ENCODE measurements at regions not wholly inside any gene's neighbourhood (a gene's known extent, or its start where the extent isn't known, plus 50 kb on each side); places are given as distances from the start of the nearest gene placed in this dataset.

DNA sequence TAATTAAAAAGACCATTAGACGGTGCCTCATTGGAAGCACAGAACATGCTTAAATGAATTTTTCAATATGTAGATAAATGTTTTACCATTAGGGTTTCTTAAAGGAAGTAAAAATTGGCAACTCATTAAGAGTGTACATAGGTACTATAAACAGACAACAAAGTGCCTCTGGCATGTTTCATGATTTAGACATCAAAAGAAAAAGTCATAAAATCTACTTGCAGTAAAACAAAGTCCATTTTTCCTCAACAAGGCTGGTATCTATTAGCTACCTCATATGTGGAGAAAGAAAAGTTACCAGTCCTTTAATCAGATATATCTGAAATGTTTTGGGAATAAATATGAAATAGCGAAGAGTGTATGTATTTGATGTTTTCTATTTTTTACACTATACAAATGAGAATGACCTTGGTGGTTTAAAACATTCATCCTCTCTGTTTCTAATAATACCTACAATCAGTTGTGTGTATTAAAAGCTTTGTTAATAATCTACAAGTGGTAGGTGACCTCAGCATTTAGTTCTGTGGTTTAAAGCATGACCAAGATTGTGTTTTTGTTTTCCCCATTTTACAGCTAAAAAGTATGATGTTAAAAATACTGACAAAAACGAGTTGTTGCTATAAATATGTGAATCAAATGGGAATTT, 87.5 kb downstream of the HDGFL1 start:
- no peaks in the 10 kb centered on the region for H3K27me3 Mint-ChIP-seq
- POLR2A ChIA-PET: no interaction called here

GRCh38 chr6:22657352-22657980, 88.1 kb downstream of the HDGFL1 start:
- H3K36me3 Mint-ChIP-seq: no peaks in the 10 kb centered on the region
- H3K4me3 Mint-ChIP-seq: no peak overlapping the region
- WGBS (ENCODE audit: insufficient coverage): 21% methylated on average over 1 of the region's 1 CpG
- Histone ChIP-seq H3K27me3 (replicated peaks in 1 of 2; ENCODE audit: control insufficient read depth in 2 of 2, extremely low read depth in 1 of 2, insufficient read depth in 2 of 2, low read length in 1 of 2) (no peaks in the 10 kb centered on the region), H3K4me1 (ENCODE audit: control insufficient read depth in 1 of 2, extremely low read depth in 1 of 2, insufficient read depth in 2 of 2, low read length in 2 of 2) (no peaks in the 10 kb centered on the region), H3K27ac (ENCODE audit: low read length) (no peak overlapping the region), H3K4me3 (ENCODE audit: control insufficient read depth in 1 of 2, extremely low read depth in 1 of 2, low read length in 1 of 2) (no peak overlapping the region), H3K9me3 (no peaks in the 10 kb centered on the region), H3K36me3 (ENCODE audit: control insufficient read depth in 2 of 2, extremely low read depth in 1 of 2, insufficient read depth in 1 of 2, low read length in 1 of 2) (no peaks in the 10 kb centered on the region)
- DNase-seq (no peak), ATAC-seq (replicated peaks in 1 of 4) (no peak)
- no peaks in the 10 kb centered on the region for H3K27me3 Mint-ChIP-seq
- ChIA-PET CTCF (no interaction called here), POLR2A (no interaction called here)
- H3K9me3 Mint-ChIP-seq: peaks cover 0 to 8% (median 0%) of the 10 kb centered on the region in 3 donors
- H3K27ac Mint-ChIP-seq: no peak overlapping the region
- no peaks in the 10 kb centered on the region for H3K4me1 Mint-ChIP-seq

More for the DNA sequence above, 87.5 kb downstream of the HDGFL1 start:
- Histone ChIP-seq H3K9me3 (no peaks in the 10 kb centered on the region), H3K27ac (ENCODE audit: low read length) (no peak overlapping the region), H3K4me3 (ENCODE audit: control insufficient read depth in 1 of 2, extremely low read depth in 1 of 2, low read length in 1 of 2) (no peak overlapping the region), H3K27me3 (replicated peaks in 1 of 2; ENCODE audit: control insufficient read depth in 2 of 2, extremely low read depth in 1 of 2, insufficient read depth in 2 of 2, low read length in 1 of 2) (no peaks in the 10 kb centered on the region), H3K36me3 (ENCODE audit: control insufficient read depth in 2 of 2, extremely low read depth in 1 of 2, insufficient read depth in 1 of 2, low read length in 1 of 2) (no peaks in the 10 kb centered on the region), H3K4me1 (ENCODE audit: control insufficient read depth in 1 of 2, extremely low read depth in 1 of 2, insufficient read depth in 2 of 2, low read length in 2 of 2) (no peaks in the 10 kb centered on the region)
- Mint-ChIP-seq H3K36me3 (no peaks in the 10 kb centered on the region), H3K9me3 (peaks cover 0 to 6% (median 0%) of the 10 kb centered on the region in 3 donors), H3K4me1 (no peaks in the 10 kb centered on the region), H3K27ac (no peak overlapping the region), H3K4me3 (no peak overlapping the region)
- no CpG with 5 or more reads among the region's 3 CpGs for WGBS (ENCODE audit: insufficient coverage)
- ATAC-seq (replicated peaks in 1 of 4) (no peak), DNase-seq (no peak)
- CTCF ChIA-PET: interaction anchor here in 1 of 2 donors (0.6 kb wide), 1 partner anchor 951 kb away, joined by 10 read pairs; no protein-coding TSS in a partner anchor

DNA sequence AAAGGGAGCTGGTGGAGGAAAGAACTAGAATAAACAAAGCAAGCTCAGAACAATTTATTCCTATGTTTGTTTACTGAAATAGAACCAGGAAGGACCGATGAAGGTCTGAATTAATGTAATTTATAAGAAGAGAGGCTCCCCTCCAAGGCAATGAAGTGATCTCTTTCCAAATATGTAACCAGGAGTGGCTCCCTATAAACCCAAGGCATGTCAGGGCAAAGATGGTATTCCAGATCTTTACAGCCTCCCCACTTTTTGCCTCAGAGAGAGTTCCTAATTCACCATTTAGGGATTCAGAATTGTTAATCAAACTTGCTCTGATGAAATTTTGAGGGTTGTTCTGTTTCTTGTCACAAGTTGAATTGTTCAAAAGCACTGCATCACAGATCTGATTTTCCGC, 88.8 kb downstream of the HDGFL1 start:
- H3K9me3 ChIP-seq: no peaks in the 10 kb centered on the region
- Mint-ChIP-seq H3K27me3 (no peaks in the 10 kb centered on the region), H3K4me1 (no peaks in the 10 kb centered on the region), H3K27ac (no peak overlapping the region), H3K36me3 (no peaks in the 10 kb centered on the region), H3K4me3 (no peak overlapping the region), H3K9me3 (peaks cover 0 to 14% (median 0%) of the 10 kb centered on the region in 3 donors)
- ChIA-PET CTCF (no interaction called here), POLR2A (no interaction called here)
- H3K27ac ChIP-seq (ENCODE audit: low read length): no peak overlapping the region
- no peak overlapping the region for H3K4me3 ChIP-seq (ENCODE audit: control insufficient read depth in 1 of 2, extremely low read depth in 1 of 2, low read length in 1 of 2)
- no peaks in the 10 kb centered on the region for H3K27me3 ChIP-seq (replicated peaks in 1 of 2; ENCODE audit: control insufficient read depth in 2 of 2, extremely low read depth in 1 of 2, insufficient read depth in 2 of 2, low read length in 1 of 2)
- no peaks in the 10 kb centered on the region for H3K4me1 ChIP-seq (ENCODE audit: control insufficient read depth in 1 of 2, extremely low read depth in 1 of 2, insufficient read depth in 2 of 2, low read length in 2 of 2)
- WGBS (ENCODE audit: insufficient coverage): no CpG with 5 or more reads among the region's 2 CpGs
- H3K36me3 ChIP-seq (ENCODE audit: control insufficient read depth in 2 of 2, extremely low read depth in 1 of 2, insufficient read depth in 1 of 2, low read length in 1 of 2): no peaks in the 10 kb centered on the region
- no peak for DNase-seq
- no peak for ATAC-seq (replicated peaks in 1 of 4)

- no peaks in the 10 kb centered on the region for H3K4me1 ChIP-seq (ENCODE audit: control insufficient read depth in 1 of 2, extremely low read depth in 1 of 2, insufficient read depth in 2 of 2, low read length in 2 of 2)
- H3K36me3 ChIP-seq (ENCODE audit: control insufficient read depth in 2 of 2, extremely low read depth in 1 of 2, insufficient read depth in 1 of 2, low read length in 1 of 2): no peaks in the 10 kb centered on the region
- no peaks in the 10 kb centered on the region for H3K27me3 Mint-ChIP-seq
- ChIA-PET CTCF (no interaction called here), POLR2A (no interaction called here)
- peaks cover 0 to 14% (median 0%) of the 10 kb centered on the region in 3 donors for H3K9me3 Mint-ChIP-seq
- no peaks in the 10 kb centered on the region for H3K9me3 ChIP-seq
- H3K4me1 Mint-ChIP-seq: no peaks in the 10 kb centered on the region
- 43% methylated on average over 1 of the region's 1 CpG for WGBS (ENCODE audit: insufficient coverage)
- no peak for DNase-seq
- H3K4me3 ChIP-seq (ENCODE audit: control insufficient read depth in 1 of 2, extremely low read depth in 1 of 2, low read length in 1 of 2): no peak overlapping the region
- ATAC-seq (replicated peaks in 1 of 4): no peak
- H3K4me3 Mint-ChIP-seq: no peak overlapping the region
- H3K27ac Mint-ChIP-seq: no peak overlapping the region
- no peaks in the 10 kb centered on the region for H3K27me3 ChIP-seq (replicated peaks in 1 of 2; ENCODE audit: control insufficient read depth in 2 of 2, extremely low read depth in 1 of 2, insufficient read depth in 2 of 2, low read length in 1 of 2)
- H3K27ac ChIP-seq (ENCODE audit: low read length): no peak overlapping the region
- H3K36me3 Mint-ChIP-seq: no peaks in the 10 kb centered on the region
Observed at GRCh38 chr6:22658934-22659333, 89.6 kb downstream of the HDGFL1 start.

- Histone ChIP-seq H3K36me3 (ENCODE audit: control insufficient read depth in 2 of 2, extremely low read depth in 1 of 2, insufficient read depth in 1 of 2, low read length in 1 of 2) (no peaks in the 10 kb centered on the region), H3K4me3 (ENCODE audit: control insufficient read depth in 1 of 2, extremely low read depth in 1 of 2, low read length in 1 of 2) (no peak overlapping the region), H3K4me1 (ENCODE audit: control insufficient read depth in 1 of 2, extremely low read depth in 1 of 2, insufficient read depth in 2 of 2, low read length in 2 of 2) (no peaks in the 10 kb centered on the region), H3K27me3 (replicated peaks in 1 of 2; ENCODE audit: control insufficient read depth in 2 of 2, extremely low read depth in 1 of 2, insufficient read depth in 2 of 2, low read length in 1 of 2) (no peaks in the 10 kb centered on the region), H3K9me3 (no peaks in the 10 kb centered on the region), H3K27ac (ENCODE audit: low read length) (no peak overlapping the region)
- H3K36me3 Mint-ChIP-seq: no peaks in the 10 kb centered on the region
- DNase-seq (no peak), ATAC-seq (replicated peaks in 1 of 4) (no peak)
- POLR2A ChIA-PET: no interaction called here
- H3K27me3 Mint-ChIP-seq: peaks cover 0 to 3% of the 10 kb centered on the region in 2 donors
- WGBS (ENCODE audit: insufficient coverage): 80% methylated on average over 1 of the region's 2 CpGs
- H3K4me3 Mint-ChIP-seq: no peak overlapping the region
- H3K4me1 Mint-ChIP-seq: no peaks in the 10 kb centered on the region
- H3K9me3 Mint-ChIP-seq: peaks cover 0 to 15% (median 0%) of the 10 kb centered on the region in 3 donors
- H3K27ac Mint-ChIP-seq: no peak overlapping the region
- CTCF ChIA-PET: no interaction called here
Observed at GRCh38 chr6:22664968-22665367, 95.6 kb downstream of the HDGFL1 start.

DNA sequence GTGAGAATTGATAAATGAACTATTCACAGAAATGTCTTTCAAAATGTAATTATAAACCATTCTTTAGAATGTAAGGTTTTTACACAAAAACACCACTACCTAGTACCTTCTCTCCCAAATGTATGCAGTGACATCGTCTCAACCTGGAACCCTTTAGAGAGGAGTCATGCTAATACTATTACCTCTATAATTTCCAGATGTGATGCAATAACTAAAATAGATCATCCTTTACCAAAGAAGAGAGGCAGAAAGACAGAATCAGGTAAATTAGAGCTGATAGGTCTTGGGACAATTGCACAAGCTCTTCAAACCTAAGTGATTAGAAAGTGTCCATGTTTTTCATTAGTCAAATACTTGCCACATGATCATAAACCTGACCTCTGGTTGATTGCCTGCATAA, 96.7 kb downstream of the HDGFL1 start:
- no peaks in the 10 kb centered on the region for H3K36me3 ChIP-seq (ENCODE audit: control insufficient read depth in 2 of 2, extremely low read depth in 1 of 2, insufficient read depth in 1 of 2, low read length in 1 of 2)
- no peak overlapping the region for H3K4me3 Mint-ChIP-seq
- no peaks in the 10 kb centered on the region for H3K36me3 Mint-ChIP-seq
- H3K27ac Mint-ChIP-seq: no peak overlapping the region
- H3K4me1 Mint-ChIP-seq: no peaks in the 10 kb centered on the region
- no peak overlapping the region for H3K4me3 ChIP-seq (ENCODE audit: control insufficient read depth in 1 of 2, extremely low read depth in 1 of 2, low read length in 1 of 2)
- H3K4me1 ChIP-seq (ENCODE audit: control insufficient read depth in 1 of 2, extremely low read depth in 1 of 2, insufficient read depth in 2 of 2, low read length in 2 of 2): no peaks in the 10 kb centered on the region
- peaks cover 0 to 14% (median 0%) of the 10 kb centered on the region in 3 donors for H3K9me3 Mint-ChIP-seq
- peaks cover 0 to 3% of the 10 kb centered on the region in 2 donors for H3K27me3 Mint-ChIP-seq
- no peak overlapping the region for H3K27ac ChIP-seq (ENCODE audit: low read length)
- no CpG with 5 or more reads among the region's 1 CpG for WGBS (ENCODE audit: insufficient coverage)
- ChIA-PET CTCF (no interaction called here), POLR2A (no interaction called here)
- DNase-seq (no peak), ATAC-seq (replicated peaks in 1 of 4) (no peak)
- H3K9me3 ChIP-seq: no peaks in the 10 kb centered on the region
- H3K27me3 ChIP-seq (replicated peaks in 1 of 2; ENCODE audit: control insufficient read depth in 2 of 2, extremely low read depth in 1 of 2, insufficient read depth in 2 of 2, low read length in 1 of 2): no peaks in the 10 kb centered on the region

Measured in T-cell (primary cell).